ENCODE measurements at regions not wholly inside any gene's neighbourhood (a gene's known extent, or its start where the extent isn't known, plus 50 kb on each side); places are given as distances from the start of the nearest gene placed in this dataset.

- no peak for TF ChIP-seq CTCF (conservative IDR thresholded peaks at IDR 0.05 in 1 of 2, IDR thresholded peaks at IDR 0.05 in 1 of 2; ENCODE audit: low read depth in 1 of 2, low read length in 2 of 2)
- TF ChIP-seq EZH2 (IDR thresholded peaks at IDR 0.05; ENCODE audit: low read length, missing control alignments): no peak
Measured at GRCh38 chr11:21771097-21771496, 421.8 kb upstream of the ANO5 start.
